HepG2 (cell line): ENCODE measurements at regions not wholly inside any gene's neighbourhood (a gene's known extent, or its start where the extent isn't known, plus 50 kb on each side); places are given as distances from the start of the nearest gene placed in this dataset.

Experiments
- ATAC-seq: fragments of 200-7000 bp; cut with Tn5 transposase; 3 replicates; pipeline ENCODE4 v1.9.1; 2020; ENCODE audit warnings: mild to moderate bottlenecking, moderate library complexity
- BruUV-seq: library from RNA; stranded (reverse); fragments of 400-500 nt; replicated peaks from 2 replicates; lab custom pipeline; 2021; lab: Mats Ljungman, UMichigan
- CTCF ChIA-PET: fragments of 300-600 bp; formaldehyde crosslinking; extraction: SDS; loops from one replicate; lab custom pipeline; 2021; ENCODE audit warnings: low total read pairs, inconsistent platforms, low intra/inter-chr PET ratio; lab: Yijun Ruan, JAX
- POLR2A ChIA-PET: fragments of 350-600 bp; sonication (Branson Sonifier 250); formaldehyde crosslinking; loops from one replicate; lab custom pipeline; 2020; ENCODE audit warnings: antibody characterized with exemption, inconsistent platforms; lab: Yijun Ruan, JAX
- DNase-seq: peaks from one replicate; pipeline ENCODE4 v3.0.0-alpha.2; 2015; ENCODE audit warnings: low spot score
- FAIRE-seq: peaks from 3 replicates; lab custom pipeline; 2011; peaks lifted over from hg19 to GRCh38; lab: Jason Lieb, UNC
- H2AFZ ChIP-seq: one replicate; pipeline ENCODE4 v1.6.1; 2011; ENCODE audit warnings: low read length, inconsistent platforms
- H3K27ac ChIP-seq: fragments of 300-600 bp; 3 replicates; pipeline ENCODE4 v1.8.0; 2011; ENCODE audit warnings: mixed run types, mild to moderate bottlenecking, mixed read lengths, low read length, inconsistent platforms; ENCODE audit not compliant: insufficient read depth; ENCODE audit errors: extremely low read length
- H3K27me3 ChIP-seq, 2 experiments: fragments of 200-600 bp in 1 of 2; 2 replicates in 1 of 2; 3 replicates in 1 of 2; pipeline versions ENCODE4 v1.6.0 to v1.8.0; 2011; ENCODE audit warnings: low read length in 2 of 2, mild to moderate bottlenecking in 2 of 2, moderate library complexity in 2 of 2, inconsistent platforms in 1 of 2; ENCODE audit not compliant: insufficient read depth in 2 of 2, control insufficient read depth in 1 of 2
- H3K36me3 ChIP-seq, 2 experiments: fragments of 200-600 bp in 1 of 2; replicated peaks in 1 of 2; 2 replicates in 1 of 2; 3 replicates in 1 of 2; pipeline versions ENCODE4 v1.5.1 to v1.8.0; 2011; ENCODE audit warnings: low read length in 2 of 2, inconsistent platforms in 1 of 2; ENCODE audit not compliant: insufficient read depth in 2 of 2, control insufficient read depth in 1 of 2
- H3K4me1 ChIP-seq: 2 replicates; pipeline ENCODE4 v1.5.1; 2012; ENCODE audit warnings: low read length, inconsistent platforms; ENCODE audit not compliant: insufficient read depth
- H3K4me2 ChIP-seq: 2 replicates; pipeline ENCODE4 v1.6.0; 2011; ENCODE audit warnings: low read depth, low read length, inconsistent platforms
- H3K4me3 ChIP-seq, 3 experiments: fragments of 200-600 bp in 1 of 3; sonication (generic), shearing (Covaris generic) in 1 of 3; replicated peaks in 1 of 3; 2 replicates each; pipeline ENCODE4 v1.5.1; 2011 to 2016; ENCODE audit warnings: low read length in 3 of 3, inconsistent platforms in 2 of 3, low read depth in 2 of 3, mild to moderate bottlenecking in 2 of 3, control low read depth in 1 of 3, mixed read lengths in 1 of 3; ENCODE audit not compliant: insufficient read depth in 1 of 3
- H3K79me2 ChIP-seq: one replicate; pipeline ENCODE4 v1.6.1; 2011; ENCODE audit warnings: low read length, inconsistent platforms; ENCODE audit not compliant: insufficient read depth
- H3K9ac ChIP-seq: 2 replicates; pipeline ENCODE4 v1.6.0; 2011; ENCODE audit warnings: mild to moderate bottlenecking, low read depth, low read length, inconsistent platforms; ENCODE audit not compliant: insufficient read depth
- H3K9me3 ChIP-seq: 2 replicates; pipeline ENCODE4 v1.5.1; 2012; ENCODE audit warnings: mild to moderate bottlenecking, low read length
- H4K20me1 ChIP-seq: 2 replicates; pipeline ENCODE4 v1.6.0; 2011; ENCODE audit warnings: inconsistent platforms, mild to moderate bottlenecking, low read length, moderate library complexity; ENCODE audit not compliant: insufficient read depth
- BRCA1 ChIP-seq: sonication (generic); formaldehyde crosslinking; IDR thresholded peaks from 2 replicates; pipeline ENCODE4 v1.4.0; 2020; ENCODE audit warnings: missing genetic modification reagents
- CTCF ChIP-seq: sonication (generic); formaldehyde crosslinking; IDR thresholded peaks from 2 replicates; pipeline ENCODE4 v1.5.0; 2020; ENCODE audit warnings: mild to moderate bottlenecking, missing genetic modification reagents, moderate library complexity
- DBP ChIP-seq: sonication (generic); formaldehyde crosslinking; IDR thresholded peaks from 2 replicates; pipeline ENCODE4 v1.4.0; 2020; ENCODE audit warnings: missing genetic modification reagents; ENCODE audit errors: not compliant biosample characterization
- KDM6A ChIP-seq: IDR thresholded peaks from 2 replicates; pipeline ENCODE4 v1.6.1; 2016; ENCODE audit warnings: low read depth
- ZNF253 ChIP-seq: sonication (generic); formaldehyde crosslinking; IDR thresholded peaks from 2 replicates; pipeline ENCODE4 v1.8.0; 2022; ENCODE audit warnings: mild to moderate bottlenecking, missing genetic modification reagents, borderline replicate concordance
- ZNF576 ChIP-seq: sonication (generic); formaldehyde crosslinking; IDR thresholded peaks from 2 replicates; pipeline ENCODE4 v1.4.0; 2020; ENCODE audit warnings: mild to moderate bottlenecking, missing genetic modification reagents
- ZNF646 ChIP-seq: sonication (generic); formaldehyde crosslinking; IDR thresholded peaks from 2 replicates; pipeline ENCODE4 v1.9.0; 2021; ENCODE audit warnings: mild to moderate bottlenecking, missing genetic modification reagents
- ZNF879 ChIP-seq: sonication (generic); formaldehyde crosslinking; IDR thresholded peaks from 2 replicates; pipeline ENCODE4 v1.8.1; 2023; ENCODE audit warnings: missing genetic modification reagents
- WGBS: methylation state at CpG from one replicate; pipeline ENCODE4 v1.1.6; 2017; ENCODE audit warnings: low lambda C conversion rate; 5-methylcytosine and 5-hydroxymethylcytosine counted together
- in situ Hi-C: cut with HindIII; loops from 2 replicates; pipeline ENCODE4 v1.10.0; 2017; ENCODE audit warnings: low pct_unique_long_range_greater_than_20kb; ENCODE audit not compliant: extremely low pct_ligation_motif_present
- intact Hi-C: fragments of 100-400 bp; cut with micrococcal nuclease; formaldehyde crosslinking; loops from one replicate; pipeline ENCODE4 v1.10.0; 2022; ENCODE audit not compliant: unreplicated experiment

DNA sequence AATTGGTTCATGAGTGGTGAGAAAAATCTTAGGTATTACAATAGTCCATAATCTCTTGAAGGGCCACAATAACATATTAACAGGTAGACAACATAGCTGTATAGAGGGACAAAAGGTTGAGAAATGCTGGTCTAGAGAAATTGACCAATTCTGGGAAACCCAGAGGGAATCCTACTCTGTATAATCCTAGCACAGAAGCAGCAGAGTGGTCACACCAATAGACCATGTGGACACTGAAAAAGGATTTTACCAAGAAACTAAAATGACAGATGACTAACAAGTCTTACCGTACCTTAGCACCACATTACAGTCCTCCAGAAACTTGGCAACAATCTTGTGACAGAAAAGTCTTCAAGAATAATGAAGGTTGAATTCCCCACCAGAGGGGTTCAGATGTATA, 169.1 kb upstream of the PCDH18 start:
- Histone ChIP-seq H3K27me3 (no peaks in the 10 kb centered on the region), H3K4me2 (no peak overlapping the region), H3K4me1 (no peaks in the 10 kb centered on the region), H3K9me3 (no peaks in the 10 kb centered on the region), H2AFZ (no peak overlapping the region), H4K20me1 (no peaks in the 10 kb centered on the region), H3K9ac (no peak overlapping the region)
- in situ Hi-C loops = no loop called here
- POLR2A ChIA-PET = no interaction called here
- ATAC-seq = no peak
- intact Hi-C loops = no loop called here
- TF ChIP-seq KDM6A (CRISPR knock-in tag) (no peak), BRCA1 (CRISPR knock-in tag) (no peak), CTCF (no peak), ZNF576 (CRISPR knock-in tag) (no peak), DBP (CRISPR knock-in tag) (no peak), ZNF253 (no peak)
- TF ChIP-seq, all 625 proteins: peak for 0
- Histone ChIP-seq H3K36me3 (no peaks in the 10 kb centered on the region), H3K27ac (no peak overlapping the region), H3K79me2 (no peaks in the 10 kb centered on the region), H3K4me3 (no peak overlapping the region)
- whole genome bisulfite sequencing = 0% methylated on average over 1 of the region's 1 CpG
- DNase-seq (no peak), FAIRE-seq (no peak)
- CTCF ChIA-PET = no interaction called here
- no TSS peak for BruUV-seq

- no TSS peak for BruUV-seq
- WGBS = 23% methylated on average over 4 of the region's 4 CpGs
- no peak overlapping the region for H2AFZ ChIP-seq
- intact Hi-C loops = no loop called here
- H3K36me3 ChIP-seq = no peaks in the 10 kb centered on the region
- H3K9me3 ChIP-seq = no peaks in the 10 kb centered on the region
- ATAC-seq = no peak
- no peak overlapping the region for H3K27ac ChIP-seq
- DNase-seq = no peak
- no peaks in the 10 kb centered on the region for H4K20me1 ChIP-seq
- CTCF ChIA-PET = no interaction called here
- no peak for TF ChIP-seq ZNF646 (CRISPR knock-in tag)
- TF ChIP-seq ZNF879 = no peak
- POLR2A ChIA-PET = no interaction called here
- no peaks in the 10 kb centered on the region for H3K4me1 ChIP-seq
- in situ Hi-C loops = no loop called here
- no peak overlapping the region for H3K4me2 ChIP-seq
- FAIRE-seq = no peak
- no peak overlapping the region for H3K9ac ChIP-seq
- no peaks in the 10 kb centered on the region for H3K27me3 ChIP-seq
- no peak overlapping the region for H3K4me3 ChIP-seq
- H3K79me2 ChIP-seq = no peaks in the 10 kb centered on the region
Observed at GRCh38 chr4:137700751-137701150, 168.5 kb upstream of the PCDH18 start.
